Right ventricle myocardium inferior (tissue), 1 donor: ENCODE measurements at regions not wholly inside any gene's neighbourhood (a gene's known extent, or its start where the extent isn't known, plus 50 kb on each side); places are given as distances from the start of the nearest gene placed in this dataset.
"Not testable (repeated sequence)": the region's sequence is repeated elsewhere in the genome, so short reads cannot be mapped to it uniquely, and the experiment has no call there.

ENCODE experiments used
- ATAC-seq: fragments of 200-7000 bp; cut with Tn5 transposase; one replicate; pipeline ENCODE4 v1.9.1; 2020; ENCODE audit warnings: mild to moderate bottlenecking, moderate library complexity
- DNase-seq: peaks from one replicate; pipeline ENCODE4 v3.0.0; 2021; ENCODE audit errors: missing footprints
- intact Hi-C: fragments of 100-400 bp; cut with DNase I; formaldehyde crosslinking; loops from one replicate; pipeline ENCODE4 v1.11.0; 2022
- donor health status: DM: no; HTN: yes; CAD: no; lungs with severe emphysema.

DNA sequence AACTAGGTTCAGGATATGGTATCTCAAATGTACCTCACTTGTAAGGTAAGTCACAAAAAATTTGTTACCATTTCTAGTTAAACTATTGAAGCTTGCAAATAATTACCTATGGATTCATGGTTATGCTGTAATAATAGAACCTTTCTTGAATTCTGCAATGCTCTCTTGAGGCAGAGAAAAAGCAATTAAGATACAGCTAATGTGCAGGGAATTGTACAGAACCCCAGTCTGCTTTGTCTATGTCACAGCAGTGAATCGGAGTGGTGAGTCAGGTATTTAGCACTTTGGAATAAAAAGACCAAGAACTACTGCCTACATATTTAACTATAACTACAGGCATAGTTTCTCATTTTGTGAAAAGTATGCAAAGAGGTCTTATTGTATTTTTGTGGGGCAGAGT is 228.7 kb upstream of the GOT2 start:
- intact Hi-C loops = no loop called here
- DNase-seq (no peak), ATAC-seq (no peak)

DNA sequence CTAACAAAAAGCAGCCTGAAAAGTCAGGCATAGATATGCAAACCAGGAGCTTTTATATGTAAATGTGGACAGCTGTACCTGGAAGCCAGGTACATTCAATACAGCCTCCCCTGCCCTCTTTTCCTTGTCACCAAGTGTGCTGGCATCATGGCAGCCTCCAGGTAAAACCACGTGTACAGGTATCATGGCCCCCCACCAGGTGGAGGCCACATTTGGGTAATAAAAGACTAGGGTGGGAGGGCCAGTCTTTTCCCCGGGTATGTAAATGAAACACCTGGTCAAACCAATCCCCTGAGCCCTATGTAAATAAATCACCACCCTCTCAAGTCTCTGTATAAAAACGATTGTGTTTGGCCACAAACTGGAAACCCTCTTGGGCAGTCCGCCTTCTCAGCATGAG is 226.4 kb upstream of the GOT2 start:
- intact Hi-C loops = no loop called here

DNA sequence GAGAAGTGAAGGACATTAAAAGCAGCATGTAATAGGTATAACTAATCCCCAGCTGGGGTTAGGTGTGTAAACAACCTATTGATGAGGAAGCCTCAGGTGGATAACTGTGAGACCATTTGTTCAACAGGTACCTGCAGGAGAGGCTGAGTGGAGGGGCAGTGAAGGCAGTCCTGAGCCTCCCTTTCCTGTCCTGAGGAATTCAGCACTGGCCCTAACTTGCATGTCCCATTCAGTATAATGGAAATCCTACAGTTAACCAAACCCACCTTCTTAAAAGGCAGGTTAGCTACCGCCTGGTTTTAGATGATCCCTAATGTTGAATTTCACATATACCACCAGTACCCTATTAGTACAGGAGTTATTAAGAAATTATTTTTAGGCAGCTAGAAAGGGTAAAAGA is 225.9 kb upstream of the GOT2 start:
- no peak for DNase-seq
- no peak for ATAC-seq
- intact Hi-C loops = no loop called here

More for the DNA sequence above, 226.4 kb upstream of the GOT2 start:
- ATAC-seq (no peak), DNase-seq (no peak)

DNA sequence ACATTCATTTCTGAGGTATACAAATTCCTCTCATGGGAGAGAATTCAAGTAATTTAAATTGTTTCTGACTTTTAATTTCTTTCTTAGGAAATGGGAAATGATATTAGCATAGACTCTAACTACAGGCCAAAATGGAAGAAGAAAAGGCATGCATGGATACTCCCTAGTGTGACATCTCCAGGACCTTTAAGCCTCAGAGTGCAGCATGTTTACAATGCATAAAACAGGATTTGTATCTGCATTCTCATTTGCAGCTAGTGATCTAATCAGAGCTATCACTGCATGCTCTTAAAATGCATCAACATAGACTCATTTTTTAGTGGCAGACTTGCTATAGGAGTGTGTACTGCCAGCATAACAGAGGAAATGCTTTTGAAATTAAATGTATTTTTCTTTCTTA is 224.6 kb upstream of the GOT2 start:
- DNase-seq (no peak), ATAC-seq (no peak)
- intact Hi-C loops = no loop called here

DNA sequence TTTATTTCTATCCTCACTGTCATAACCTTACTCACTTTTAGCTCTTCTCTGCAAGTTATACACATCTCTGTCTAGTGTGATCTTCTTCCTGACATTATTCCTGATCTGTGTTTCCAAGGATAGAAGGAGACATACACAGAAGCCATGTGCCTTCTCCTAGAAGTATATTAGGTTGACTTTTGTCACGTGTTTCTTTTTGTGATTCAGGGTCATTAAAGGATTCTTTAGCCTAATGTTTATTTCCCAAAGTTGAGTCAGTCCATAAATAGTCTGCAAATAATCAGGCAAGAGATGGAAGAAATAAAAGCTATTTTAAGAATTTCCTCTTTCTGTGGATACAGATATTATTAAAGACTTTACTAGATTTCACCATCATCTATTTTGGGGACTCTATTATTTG is 214.1 kb upstream of the GOT2 start:
- no peak for ATAC-seq
- intact Hi-C loops = no loop called here
- no peak for DNase-seq

DNA sequence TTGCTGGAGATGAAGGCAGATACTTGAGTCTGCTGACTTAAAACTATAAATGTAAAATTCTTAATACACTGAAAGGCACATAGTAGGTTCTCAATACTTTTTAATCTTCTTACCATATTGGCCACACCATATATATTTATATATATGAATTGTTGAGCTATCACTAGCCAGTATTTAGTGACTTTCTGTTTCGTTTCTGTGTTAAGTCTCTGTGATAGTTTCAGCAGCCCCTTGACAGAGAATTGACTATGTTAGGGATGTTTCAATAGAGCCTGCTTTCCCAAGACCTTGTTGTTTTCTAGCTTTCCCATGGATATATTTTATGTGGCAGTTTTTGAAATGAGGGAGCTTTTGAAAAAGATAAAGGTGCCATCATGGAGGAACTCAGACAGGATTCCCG is 206.5 kb upstream of the GOT2 start:
- intact Hi-C loops = no loop called here
- ATAC-seq = no peak
- no peak for DNase-seq

DNA sequence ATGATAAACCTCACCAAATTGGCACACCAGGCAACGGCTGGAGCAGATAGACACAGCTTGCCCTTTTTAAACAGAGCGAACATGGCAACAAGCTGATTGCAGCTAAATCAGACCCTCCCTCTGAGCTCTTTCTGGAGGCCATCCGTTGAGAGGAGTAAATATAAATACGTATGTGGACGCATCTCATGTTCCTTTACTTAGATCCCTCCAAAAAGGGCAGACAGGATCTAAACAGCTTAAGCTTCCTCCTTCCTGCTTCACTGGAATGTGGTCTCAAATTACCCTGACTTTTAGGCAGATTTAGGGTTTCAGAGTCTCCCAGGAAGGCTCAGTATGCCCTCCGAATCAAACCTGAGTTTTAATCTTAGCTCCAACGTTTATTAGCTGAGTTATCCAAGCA is 204.7 kb upstream of the GOT2 start:
- ATAC-seq (no peak), DNase-seq (no peak)
- intact Hi-C loops = no loop called here

DNA sequence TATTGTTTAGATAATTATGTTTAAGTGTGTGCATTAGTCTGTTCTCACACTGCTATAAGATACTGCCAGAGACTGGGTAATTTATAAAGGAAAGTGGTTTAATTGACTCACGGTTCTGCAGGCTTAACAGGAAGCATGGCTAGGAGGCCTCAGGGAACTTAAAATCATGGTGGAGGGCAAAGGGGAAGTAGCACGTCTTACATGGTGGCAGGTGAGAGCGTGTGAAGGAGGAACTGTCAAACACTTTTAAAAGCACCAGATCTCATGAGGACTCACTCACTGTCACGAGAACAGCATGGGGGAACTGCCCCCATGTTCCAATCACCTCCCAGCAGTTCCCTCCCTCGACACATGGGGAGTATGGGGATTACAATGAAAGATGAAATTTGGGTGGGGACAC is 203.5 kb upstream of the GOT2 start:
- intact Hi-C loops = no loop called here
- no peak for ATAC-seq
- no peak for DNase-seq

DNA sequence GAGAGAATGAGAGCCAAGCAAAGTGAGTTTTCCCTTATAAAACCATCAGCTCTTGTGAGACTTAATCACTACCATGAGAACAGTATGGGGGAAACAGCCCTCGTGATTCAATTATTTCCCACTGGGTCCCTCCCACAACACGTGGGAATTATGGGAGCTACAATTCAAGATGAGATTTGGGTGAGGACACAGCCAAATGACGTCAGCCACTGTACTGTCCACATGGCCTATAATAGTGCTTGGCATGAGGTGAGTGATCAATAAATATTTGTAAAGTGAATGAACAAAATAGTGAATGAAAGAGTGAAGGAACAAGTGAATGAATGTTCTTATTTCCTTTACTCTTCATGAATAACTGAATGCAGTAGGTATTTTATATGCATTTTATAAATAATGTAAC is 199.1 kb upstream of the GOT2 start:
- no peak for ATAC-seq
- intact Hi-C loops = no loop called here
- DNase-seq = no peak

DNA sequence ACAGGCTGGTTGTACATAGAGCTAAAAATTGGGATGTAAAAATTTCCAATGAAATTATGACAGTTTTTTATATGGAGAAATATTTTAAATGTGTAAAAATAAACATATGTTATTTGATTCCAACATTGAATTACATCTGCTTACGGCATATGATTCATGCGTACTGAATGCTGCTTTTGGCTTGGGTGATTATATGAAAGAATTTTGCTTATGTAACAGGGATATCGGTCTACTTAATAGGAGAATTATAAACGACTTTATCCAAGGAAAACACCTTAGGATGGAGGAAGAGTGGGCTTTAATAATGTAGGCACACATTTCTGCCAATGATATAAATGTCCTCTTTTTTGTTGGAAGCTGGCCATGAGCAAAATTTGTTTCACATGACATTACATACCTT is 197.3 kb upstream of the GOT2 start:
- no peak for DNase-seq
- no peak for ATAC-seq
- intact Hi-C loops = no loop called here

DNA sequence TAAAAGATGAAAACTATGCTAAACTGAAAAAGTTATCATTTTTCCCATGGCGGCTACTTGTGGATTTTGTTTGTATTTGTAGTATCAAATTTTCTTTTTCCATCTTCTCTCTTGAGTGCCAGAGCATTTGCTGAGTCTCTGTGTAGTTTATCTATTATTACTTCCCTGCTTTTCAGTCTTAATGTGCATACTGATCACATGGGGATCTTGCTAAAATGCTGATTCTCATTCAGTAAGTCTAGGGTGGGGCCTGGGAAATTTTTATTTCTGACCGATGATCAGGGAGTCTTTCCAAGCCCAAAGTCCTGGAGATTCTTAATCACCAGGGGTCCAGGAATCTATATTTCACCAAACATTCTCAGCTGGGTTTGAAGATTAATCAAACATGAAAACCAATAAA is 189.0 kb upstream of the GOT2 start:
- intact Hi-C loops = no loop called here
- DNase-seq = no peak
- no peak for ATAC-seq

DNA sequence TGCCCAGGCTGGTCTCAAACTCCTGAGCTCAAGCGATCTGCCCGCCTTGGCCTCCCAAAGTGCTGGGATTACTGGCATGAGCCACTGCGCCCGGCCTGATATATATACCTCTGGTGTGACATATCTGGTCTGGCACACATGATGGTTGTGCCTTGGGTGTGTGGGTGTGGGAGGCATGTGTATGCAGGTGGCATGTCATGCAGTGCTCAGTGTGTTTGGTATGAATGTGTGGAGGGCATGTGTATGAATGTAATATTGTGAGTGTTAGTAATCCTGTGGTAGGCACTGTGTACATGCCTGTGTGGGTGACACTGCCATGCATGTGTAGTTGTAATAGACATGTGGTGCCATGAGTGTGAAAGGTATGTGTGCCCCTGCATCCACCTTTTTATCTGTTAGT is 179.3 kb upstream of the GOT2 start:
- intact Hi-C loops = no loop called here
- ATAC-seq = no peak
- no peak for DNase-seq

DNA sequence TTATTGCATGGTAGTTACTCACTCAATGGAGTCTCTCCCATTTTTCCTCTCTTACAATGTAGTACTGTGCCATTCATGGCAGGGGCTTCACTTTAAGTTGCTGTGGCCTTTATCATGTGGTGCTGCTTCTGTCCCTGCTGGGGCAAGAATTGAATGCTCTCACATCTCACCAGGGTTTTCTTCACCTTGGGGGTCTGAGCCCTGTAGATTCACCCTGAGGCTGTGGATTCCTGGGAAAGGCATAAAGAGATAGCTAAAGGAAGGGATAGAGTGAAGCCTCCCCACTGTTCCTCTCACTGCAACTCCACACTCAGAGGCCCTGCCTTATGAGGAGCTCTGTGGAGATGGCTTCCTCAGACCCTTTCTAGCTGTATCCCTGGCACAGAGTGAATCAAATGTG is 178.5 kb upstream of the GOT2 start:
- DNase-seq (no peak), ATAC-seq (no peak)
- intact Hi-C loops = no loop called here

DNA sequence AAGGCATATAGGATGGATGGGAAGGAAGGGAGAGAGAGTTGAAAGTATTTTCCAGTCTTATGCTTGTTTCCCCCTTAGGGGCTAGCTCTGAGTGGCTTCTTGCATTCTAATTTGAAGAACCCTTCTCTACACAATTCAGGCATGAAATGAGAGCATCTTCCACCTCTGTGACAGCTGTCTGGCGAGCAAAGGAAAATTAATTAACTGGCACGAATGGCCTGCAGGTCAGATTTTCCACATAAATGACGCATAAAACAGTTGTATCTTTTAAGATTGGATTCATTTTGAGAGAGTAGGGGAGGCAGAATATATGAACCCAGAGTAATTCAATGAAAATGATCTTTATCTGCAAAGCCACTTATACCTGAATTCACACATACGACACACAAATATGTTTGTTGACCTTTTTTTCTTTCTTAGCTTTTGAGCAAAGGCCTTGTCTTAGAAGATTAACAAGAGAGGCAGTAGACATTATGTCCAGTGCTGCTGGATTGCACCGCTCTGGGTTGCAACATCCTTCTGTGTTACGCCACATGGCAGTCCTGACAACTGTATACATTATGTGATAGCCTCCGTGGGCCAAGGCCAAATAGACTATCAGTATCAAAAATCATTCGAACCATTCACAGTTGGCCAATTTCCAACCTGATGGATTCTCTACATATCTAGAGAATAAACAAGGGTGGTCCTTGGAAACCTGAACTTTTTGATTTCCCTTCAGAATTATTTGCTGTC is 173.0 kb upstream of the GOT2 start:
- intact Hi-C loops = no loop called here
- DNase-seq = peak; percentile 67
- no peak for ATAC-seq

DNA sequence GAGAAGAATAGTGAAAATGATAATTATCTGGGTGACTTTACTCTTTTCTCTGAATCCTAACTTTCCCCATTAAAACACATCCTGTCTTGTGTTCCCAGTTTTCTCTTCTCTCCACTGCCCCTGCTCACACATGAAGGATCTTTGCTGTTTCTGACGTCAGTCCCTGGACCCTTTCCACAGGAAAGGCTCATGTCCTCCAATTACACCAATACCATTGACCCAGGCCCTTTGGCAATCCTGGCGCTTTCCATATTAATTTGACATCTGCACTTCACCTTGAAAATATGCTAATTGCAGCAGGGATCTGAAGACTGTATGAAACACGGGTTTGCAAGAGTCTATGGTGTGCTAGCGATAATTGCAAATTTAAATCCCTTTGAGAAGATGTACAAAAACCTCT is 170.2 kb upstream of the GOT2 start:
- DNase-seq (no peak), ATAC-seq (no peak)
- intact Hi-C loops = no loop called here

DNA sequence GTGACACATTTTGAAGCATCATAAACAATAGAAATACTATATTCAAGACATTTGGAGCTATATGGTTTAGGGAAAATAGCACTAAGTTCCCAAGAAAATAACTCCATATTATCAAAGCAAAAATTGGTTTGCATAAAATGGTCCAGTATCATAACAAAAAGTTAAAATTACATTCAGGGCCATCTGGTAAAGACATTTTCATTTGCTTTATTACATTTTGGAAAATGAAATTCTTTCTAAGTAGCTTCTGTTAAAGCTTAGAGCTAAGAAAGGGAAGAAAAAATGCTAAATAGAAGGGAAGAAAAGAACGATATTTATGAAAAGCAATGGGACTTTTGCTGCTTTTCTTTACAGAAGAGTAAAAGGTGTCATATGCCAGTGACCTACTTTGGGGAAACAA is 155.4 kb upstream of the GOT2 start:
- DNase-seq (no peak), ATAC-seq (no peak)
- intact Hi-C loops = no loop called here

DNA sequence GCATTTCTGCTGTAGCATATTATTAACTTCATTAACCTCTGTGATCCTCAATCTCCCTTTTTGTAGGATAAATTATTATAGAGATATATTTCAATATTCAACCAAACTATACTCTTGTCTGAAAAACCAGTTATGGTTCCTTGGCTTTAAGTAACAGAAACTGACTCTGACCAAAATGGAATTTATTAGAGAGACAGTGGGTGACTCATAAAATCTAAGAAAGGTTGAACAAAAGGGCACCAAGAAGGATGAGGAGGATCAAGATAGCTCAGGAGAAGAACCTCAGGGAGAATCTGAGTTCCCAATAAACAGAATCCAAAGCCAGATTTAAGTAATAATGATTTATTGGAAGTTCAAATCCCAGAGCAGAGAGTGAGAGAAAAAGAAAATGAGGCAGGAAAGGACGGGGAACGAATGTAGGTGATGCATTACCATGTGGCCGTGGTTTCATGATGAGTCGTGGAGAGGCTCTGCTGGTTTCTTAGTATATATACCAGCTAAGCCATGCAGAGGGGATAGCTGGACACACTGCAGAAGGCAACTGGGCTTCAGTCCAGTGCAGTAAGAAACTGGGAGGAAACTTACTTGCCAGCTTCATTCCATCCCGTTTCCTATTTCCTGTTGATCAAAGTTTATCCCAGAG is 151.5 kb upstream of the GOT2 start:
- DNase-seq (no peak), ATAC-seq (no peak)
- intact Hi-C loops = no loop called here

DNA sequence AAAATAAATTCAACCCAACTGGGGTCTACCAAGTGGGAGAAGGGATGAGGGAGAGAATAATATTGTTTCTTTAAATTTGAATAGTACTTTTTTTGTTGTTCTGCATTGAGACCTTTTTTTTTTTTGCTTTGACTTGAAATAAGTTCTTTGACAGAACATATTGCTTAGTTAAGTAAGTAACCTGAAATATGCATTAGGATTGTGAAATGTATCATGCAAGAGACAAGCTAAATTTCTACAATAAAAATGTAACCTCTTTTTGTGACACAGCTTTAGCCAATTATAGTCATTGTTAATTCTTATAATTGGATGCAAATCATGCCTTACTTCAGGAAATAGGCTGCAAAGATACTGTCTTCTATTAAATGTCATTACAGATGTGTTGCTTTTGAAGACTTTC is 150.0 kb upstream of the GOT2 start:
- ATAC-seq (no peak), DNase-seq (no peak)
- intact Hi-C loops = no loop called here

DNA sequence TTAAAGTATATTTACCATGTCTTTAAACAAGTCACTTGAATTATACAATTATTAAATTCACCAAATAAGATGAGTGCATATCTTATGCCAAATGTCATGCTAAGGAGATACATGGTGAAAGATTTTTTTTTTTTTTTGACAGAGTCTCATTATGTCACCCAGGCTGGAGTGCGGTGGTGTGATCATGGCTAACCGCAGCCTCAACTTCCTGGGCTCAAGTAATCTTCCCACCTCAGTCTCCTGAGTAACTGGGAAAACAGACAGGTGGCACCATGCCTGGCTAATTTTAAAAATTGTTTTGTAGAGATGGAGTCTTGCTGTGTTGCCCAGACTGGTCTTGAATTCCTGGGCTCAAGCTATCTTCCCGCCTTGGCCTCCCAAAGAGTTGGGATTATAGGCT is 149.0 kb upstream of the GOT2 start:
- ATAC-seq (no peak), DNase-seq (no peak)
- intact Hi-C loops = no loop called here

DNA sequence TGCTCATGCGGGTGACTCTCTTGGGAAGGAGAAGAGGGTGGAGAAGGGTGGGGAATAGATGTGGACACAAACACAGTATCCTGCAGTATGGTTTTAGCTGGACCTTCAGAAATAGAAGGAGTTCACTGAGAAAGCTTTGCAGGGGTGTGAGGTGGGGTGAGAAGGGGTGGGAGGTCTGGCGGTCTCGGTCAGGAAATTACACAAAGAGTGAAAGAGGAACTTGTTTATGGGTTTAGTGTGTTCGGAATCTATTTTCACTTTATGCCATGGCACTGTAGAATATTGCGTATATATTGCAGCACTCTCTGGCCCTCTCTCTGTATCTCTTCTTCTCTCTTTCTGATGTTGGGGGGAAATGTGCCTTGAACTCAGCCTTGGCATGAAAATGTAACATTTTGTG is 148.2 kb upstream of the GOT2 start:
- intact Hi-C loops = no loop called here
- ATAC-seq (peak; percentile 28), DNase-seq (no peak)

DNA sequence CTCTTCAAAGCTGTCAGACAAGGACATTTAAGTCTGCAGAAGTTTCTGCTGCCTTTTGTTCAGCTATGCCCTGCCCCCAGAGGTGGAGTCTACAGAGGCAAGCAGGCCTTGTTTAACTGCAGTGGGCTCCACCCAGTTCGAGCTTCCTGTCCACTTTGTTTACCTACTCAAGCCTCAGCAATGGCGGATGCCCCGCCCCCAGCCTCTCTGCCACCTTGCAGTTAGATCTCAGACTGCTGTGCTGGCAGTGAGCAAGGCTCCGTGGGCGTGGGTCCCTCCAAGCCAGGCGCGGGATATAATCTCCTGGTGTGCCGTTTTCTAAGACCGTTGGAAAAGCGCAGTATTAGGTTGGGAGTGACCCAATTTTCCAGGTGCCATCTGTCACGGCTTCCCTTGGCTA is 144.5 kb upstream of the GOT2 start:
- ATAC-seq, intact Hi-C loops: not testable (repeated sequence)
- peak; percentile 60 for DNase-seq
